ENCODE measurements at regions not wholly inside any gene's neighbourhood (a gene's known extent, or its start where the extent isn't known, plus 50 kb on each side); places are given as distances from the start of the nearest gene placed in this dataset.

- no peak for TF ChIP-seq CTCF (conservative IDR thresholded peaks at IDR 0.05)
- TF ChIP-seq EZH2 (IDR thresholded peaks at IDR 0.05; ENCODE audit: low read depth): no peak
These were observed 157.0 kb downstream of the PTPN20 start for GRCh38 chr10:47067949-47068940.
